A673 (cell line): ENCODE measurements at regions not wholly inside any gene's neighbourhood (a gene's known extent, or its start where the extent isn't known, plus 50 kb on each side); places are given as distances from the start of the nearest gene placed in this dataset.

Experiments used
- BruUV-seq: library from RNA; stranded (reverse); fragments of 400-500 nt; replicated peaks from 2 replicates; lab custom pipeline; 2021; lab: Mats Ljungman, UMichigan
- CTCF ChIA-PET: fragments of 300-600 bp; sonication (Branson Sonifier 250); formaldehyde crosslinking; loops from one replicate; lab custom pipeline; 2022; ENCODE audit warnings: antibody characterized with exemption; lab: Charles Lee
- POLR2A ChIA-PET: fragments of 300-600 bp; sonication (Branson Sonifier 250); formaldehyde crosslinking; loops from one replicate; lab custom pipeline; 2022; ENCODE audit warnings: antibody characterized with exemption; ENCODE audit not compliant: low non-redundant PET; lab: Charles Lee
- DNase-seq: peaks from one replicate; pipeline ENCODE4 v3.0.0-alpha.2; 2015; ENCODE audit warnings: low spot score
- H3K27ac ChIP-seq: fragments of 200-600 bp; sonication (generic); 2 replicates; pipeline ENCODE4 v1.5.1; 2016; ENCODE audit warnings: mixed run types, low read depth, mild to moderate bottlenecking, mixed read lengths, antibody characterized with exemption, low read length; ENCODE audit not compliant: poor library complexity, severe bottlenecking
- H3K27me3 ChIP-seq: fragments of 200-600 bp; sonication (generic); replicated peaks from 2 replicates; pipeline ENCODE4 v1.6.1; 2017; ENCODE audit warnings: mixed run types, low read depth, mild to moderate bottlenecking, mixed read lengths, antibody characterized with exemption, low read length; ENCODE audit not compliant: insufficient read depth, poor library complexity
- H3K36me3 ChIP-seq: fragments of 200-600 bp; sonication (generic); 2 replicates; pipeline ENCODE4 v1.6.1; 2016; ENCODE audit warnings: mixed run types, mild to moderate bottlenecking, mixed read lengths, antibody characterized with exemption, low read length; ENCODE audit not compliant: insufficient read depth, poor library complexity, severe bottlenecking
- H3K4me1 ChIP-seq: fragments of 200-600 bp; sonication (generic); 2 replicates; pipeline ENCODE4 v1.6.1; 2017; ENCODE audit warnings: mixed run types, mild to moderate bottlenecking, mixed read lengths, antibody characterized with exemption, low read length; ENCODE audit not compliant: insufficient read depth, poor library complexity, severe bottlenecking
- H3K4me3 ChIP-seq: fragments of 200-600 bp; sonication (generic); 2 replicates; pipeline ENCODE4 v1.5.1; 2016; ENCODE audit warnings: low read depth, mixed run types, mild to moderate bottlenecking, mixed read lengths, low read length; ENCODE audit not compliant: poor library complexity, severe bottlenecking
- H3K9me3 ChIP-seq: fragments of 200-600 bp; sonication (generic); 2 replicates; pipeline ENCODE4 v1.6.1; 2016; ENCODE audit warnings: mixed run types, low read depth, mild to moderate bottlenecking, mixed read lengths, antibody characterized with exemption, low read length; ENCODE audit not compliant: poor library complexity, severe bottlenecking
- EZH2 ChIP-seq: fragments of 200-600 bp; sonication (generic); IDR thresholded peaks from 2 replicates; pipeline ENCODE4 v1.6.1; 2017; ENCODE audit warnings: borderline replicate concordance, low read depth, mild to moderate bottlenecking, mixed read lengths, antibody characterized with exemption, low read length; ENCODE audit not compliant: poor library complexity, severe bottlenecking
- intact Hi-C: fragments of 100-400 bp; cut with micrococcal nuclease; formaldehyde crosslinking; loops from one replicate; pipeline ENCODE4 v1.10.0; 2022; ENCODE audit not compliant: unreplicated experiment
- TF ChIP-seq, protein P1 (sequence below): fragments of 300-800, 200-600 bp; sonication (generic); conservative IDR thresholded peaks from 2 replicates; pipeline ENCODE4 v1.5.1; 2017; ENCODE audit warnings: low read depth, mild to moderate bottlenecking, antibody characterized with exemption, low read length, moderate library complexity, mixed read lengths

DNA sequence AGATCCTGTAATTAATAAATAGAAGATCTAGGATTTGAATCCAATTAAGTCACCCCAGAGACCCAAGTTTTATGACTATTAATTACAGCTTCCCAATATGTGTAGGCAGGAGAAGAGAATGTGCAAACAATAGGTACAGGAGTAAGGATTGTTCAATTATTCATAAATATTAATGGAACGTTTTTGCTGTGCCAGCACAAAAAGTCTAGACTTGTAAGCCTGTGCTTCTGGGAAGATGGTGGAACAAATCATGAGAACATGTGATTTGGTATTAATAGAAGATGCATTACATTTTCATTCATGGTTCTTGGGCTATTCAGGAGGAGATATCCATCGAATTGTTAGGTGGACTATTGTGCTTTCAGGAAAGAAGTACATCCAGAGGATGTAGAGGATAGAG is 1240.9 kb downstream of the STIM2 start:
- no peak for DNase-seq
- Histone ChIP-seq H3K4me1 (no peaks in the 10 kb centered on the region), H3K27ac (no peak overlapping the region), H3K4me3 (no peak overlapping the region), H3K27me3 (no peaks in the 10 kb centered on the region), H3K9me3 (no peaks in the 10 kb centered on the region), H3K36me3 (no peaks in the 10 kb centered on the region)
- CTCF ChIA-PET = no interaction called here
- no TSS peak for BruUV-seq
- intact Hi-C loops = no loop called here
- POLR2A ChIA-PET = no interaction called here
- TF ChIP-seq, protein P1, sequence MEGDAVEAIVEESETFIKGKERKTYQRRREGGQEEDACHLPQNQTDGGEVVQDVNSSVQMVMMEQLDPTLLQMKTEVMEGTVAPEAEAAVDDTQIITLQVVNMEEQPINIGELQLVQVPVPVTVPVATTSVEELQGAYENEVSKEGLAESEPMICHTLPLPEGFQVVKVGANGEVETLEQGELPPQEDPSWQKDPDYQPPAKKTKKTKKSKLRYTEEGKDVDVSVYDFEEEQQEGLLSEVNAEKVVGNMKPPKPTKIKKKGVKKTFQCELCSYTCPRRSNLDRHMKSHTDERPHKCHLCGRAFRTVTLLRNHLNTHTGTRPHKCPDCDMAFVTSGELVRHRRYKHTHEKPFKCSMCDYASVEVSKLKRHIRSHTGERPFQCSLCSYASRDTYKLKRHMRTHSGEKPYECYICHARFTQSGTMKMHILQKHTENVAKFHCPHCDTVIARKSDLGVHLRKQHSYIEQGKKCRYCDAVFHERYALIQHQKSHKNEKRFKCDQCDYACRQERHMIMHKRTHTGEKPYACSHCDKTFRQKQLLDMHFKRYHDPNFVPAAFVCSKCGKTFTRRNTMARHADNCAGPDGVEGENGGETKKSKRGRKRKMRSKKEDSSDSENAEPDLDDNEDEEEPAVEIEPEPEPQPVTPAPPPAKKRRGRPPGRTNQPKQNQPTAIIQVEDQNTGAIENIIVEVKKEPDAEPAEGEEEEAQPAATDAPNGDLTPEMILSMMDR = no peak
- TF ChIP-seq EZH2 = no peak

DNA sequence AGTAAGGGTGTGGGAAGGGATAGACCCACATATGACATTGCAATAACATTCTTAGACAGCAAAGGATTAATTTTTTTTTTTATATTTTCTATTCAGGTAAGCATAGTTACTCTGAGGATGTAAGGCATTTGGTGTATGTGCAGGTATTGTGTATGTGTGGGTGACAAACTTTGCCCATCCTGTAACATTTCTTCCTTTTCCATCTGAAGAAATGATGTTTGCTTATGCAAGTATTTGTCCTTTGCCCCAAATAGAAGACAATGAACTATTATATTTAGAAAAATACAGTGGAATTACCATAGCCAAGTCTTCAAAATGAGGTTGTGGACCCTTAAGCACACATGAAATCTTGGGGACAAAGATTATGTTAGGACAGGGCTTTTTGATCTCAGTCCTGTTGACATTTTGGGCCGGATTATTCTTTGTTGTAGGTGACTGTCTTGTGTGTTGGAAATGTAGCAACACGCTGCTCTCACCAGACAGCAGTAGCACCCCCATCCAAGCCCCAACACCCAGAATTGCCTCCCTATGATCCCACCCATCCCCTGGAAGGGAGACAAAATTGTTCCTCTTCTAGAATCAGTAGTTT is 1244.7 kb downstream of the STIM2 start:
- ChIA-PET CTCF (no interaction called here), POLR2A (no interaction called here)
- TF ChIP-seq EZH2 = no peak
- TF ChIP-seq, protein P1 = no peak
- H3K9me3 ChIP-seq = no peaks in the 10 kb centered on the region
- no TSS peak for BruUV-seq
- no peaks in the 10 kb centered on the region for H3K27me3 ChIP-seq
- no peaks in the 10 kb centered on the region for H3K36me3 ChIP-seq
- intact Hi-C loops = no loop called here
- H3K27ac ChIP-seq = no peak overlapping the region
- no peaks in the 10 kb centered on the region for H3K4me1 ChIP-seq
- no peak overlapping the region for H3K4me3 ChIP-seq
- no peak for DNase-seq

DNA sequence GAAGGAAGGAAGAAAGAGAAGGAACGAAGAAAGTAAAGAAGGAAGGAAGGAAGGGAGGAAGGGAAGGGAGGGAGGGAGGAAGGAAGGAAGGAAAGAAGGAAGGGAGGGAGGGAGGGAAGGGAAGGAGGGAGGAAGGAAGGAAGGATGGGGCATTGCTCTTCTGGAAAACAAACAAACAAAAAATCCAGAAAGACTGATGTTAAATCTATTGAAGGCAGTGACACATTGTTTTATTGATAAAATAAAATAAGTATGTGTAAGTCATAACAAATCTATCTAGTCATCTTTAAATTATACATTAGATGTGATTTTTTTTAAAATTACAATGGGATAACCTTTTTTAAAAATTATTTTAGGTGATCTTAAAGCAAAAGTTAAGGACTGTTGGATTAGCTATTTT is 1245.5 kb downstream of the STIM2 start:
- no peak for DNase-seq
- Histone ChIP-seq H3K27me3 (no peaks in the 10 kb centered on the region), H3K36me3 (no peaks in the 10 kb centered on the region), H3K4me1 (no peaks in the 10 kb centered on the region), H3K9me3 (no peaks in the 10 kb centered on the region), H3K4me3 (no peak overlapping the region), H3K27ac (no peak overlapping the region)
- intact Hi-C loops = no loop called here
- BruUV-seq = no TSS peak
- TF ChIP-seq EZH2 = no peak
- TF ChIP-seq, protein P1 = no peak
- ChIA-PET CTCF (no interaction called here), POLR2A (no interaction called here)
